ENCODE measurements at regions not wholly inside any gene's neighbourhood (a gene's known extent, or its start where the extent isn't known, plus 50 kb on each side); places are given as distances from the start of the nearest gene placed in this dataset.
A peak's percentile ranks its signal among the peaks of the same experiment; 100 is the strongest.

GRCh38 chr2:126826491-126826890, 72.2 kb upstream of the TEX51 start:
- H3K4me1 ChIP-seq: no peaks in the 10 kb centered on the region
- H3K9me3 ChIP-seq: no peaks in the 10 kb centered on the region
- WGBS, 3 donors: 92 to 100% (median 94%) methylated on average over 1 of the region's 1 CpG
- DNase-seq (no peak), ATAC-seq (no peak)
- H3K36me3 ChIP-seq (ENCODE audit: insufficient read depth in 1 of 2, low read depth in 1 of 2): no peaks in the 10 kb centered on the region
- no peaks in the 10 kb centered on the region for H3K27me3 ChIP-seq (ENCODE audit: insufficient read depth in 3 of 3, low read length in 2 of 3)
- no peak overlapping the region for H3K4me3 ChIP-seq
- intact Hi-C loops (cut with DNase I): no loop called here
- no peak for TF ChIP-seq CTCF (IDR thresholded peaks at IDR 0.05)
- H3K27ac ChIP-seq: no peak overlapping the region

- no peak overlapping the region for H3K4me3 ChIP-seq
- H3K27me3 ChIP-seq (ENCODE audit: insufficient read depth in 3 of 3, low read length in 2 of 3): no peaks in the 10 kb centered on the region
- H3K4me1 ChIP-seq: no peaks in the 10 kb centered on the region
- no peaks in the 10 kb centered on the region for H3K36me3 ChIP-seq (ENCODE audit: insufficient read depth in 1 of 2, low read depth in 1 of 2)
- no peak for TF ChIP-seq CTCF (IDR thresholded peaks at IDR 0.05)
- ATAC-seq (no peak), DNase-seq (no peak)
- no peaks in the 10 kb centered on the region for H3K9me3 ChIP-seq
- intact Hi-C loops (cut with DNase I): no loop called here
- WGBS, 3 donors: 74 to 79% (median 76%) methylated on average over 8 of the region's 8 CpGs
- no peak overlapping the region for H3K27ac ChIP-seq
Observed at GRCh38 chr2:126827371-126827770, 71.3 kb upstream of the TEX51 start.

GRCh38 chr2:126828051-126828450, 70.6 kb upstream of the TEX51 start:
- 89 to 98% (median 97%) methylated on average over 4 of the region's 4 CpGs for WGBS, 3 donors
- H3K4me1 ChIP-seq: no peaks in the 10 kb centered on the region
- intact Hi-C loops (cut with DNase I): no loop called here
- DNase-seq (no peak), ATAC-seq (no peak)
- H3K36me3 ChIP-seq (ENCODE audit: insufficient read depth in 1 of 2, low read depth in 1 of 2): no peaks in the 10 kb centered on the region
- no peaks in the 10 kb centered on the region for H3K9me3 ChIP-seq
- no peak overlapping the region for H3K4me3 ChIP-seq
- no peaks in the 10 kb centered on the region for H3K27me3 ChIP-seq (ENCODE audit: insufficient read depth in 3 of 3, low read length in 2 of 3)
- H3K27ac ChIP-seq: no peak overlapping the region
- TF ChIP-seq CTCF (IDR thresholded peaks at IDR 0.05): no peak

GRCh38 chr2:126828491-126828890, 70.2 kb upstream of the TEX51 start:
- ATAC-seq (no peak), DNase-seq (no peak)
- intact Hi-C loops (cut with DNase I): no loop called here
- Histone ChIP-seq H3K27me3 (ENCODE audit: insufficient read depth in 3 of 3, low read length in 2 of 3) (no peaks in the 10 kb centered on the region), H3K36me3 (ENCODE audit: insufficient read depth in 1 of 2, low read depth in 1 of 2) (no peaks in the 10 kb centered on the region), H3K4me3 (no peak overlapping the region), H3K4me1 (no peaks in the 10 kb centered on the region), H3K9me3 (no peaks in the 10 kb centered on the region), H3K27ac (no peak overlapping the region)
- no peak for TF ChIP-seq CTCF (IDR thresholded peaks at IDR 0.05)
- 63 to 74% (median 67%) methylated on average over 4 of the region's 4 CpGs for WGBS, 3 donors

GRCh38 chr2:126831234-126832005, 67.3 kb upstream of the TEX51 start:
- H3K27ac ChIP-seq: no peak overlapping the region
- no peak overlapping the region for H3K4me3 ChIP-seq
- intact Hi-C loops (cut with DNase I): no loop called here
- peak in 1 of 4 donors; percentile 35 for ATAC-seq
- H3K9me3 ChIP-seq: no peaks in the 10 kb centered on the region
- TF ChIP-seq CTCF (IDR thresholded peaks at IDR 0.05): no peak
- 65 to 72% (median 71%) methylated on average over 14 of the region's 14 CpGs for WGBS, 3 donors
- DNase-seq: no peak
- H3K4me1 ChIP-seq: no peaks in the 10 kb centered on the region
- no peaks in the 10 kb centered on the region for H3K27me3 ChIP-seq (ENCODE audit: insufficient read depth in 3 of 3, low read length in 2 of 3)
- no peaks in the 10 kb centered on the region for H3K36me3 ChIP-seq (ENCODE audit: insufficient read depth in 1 of 2, low read depth in 1 of 2)

Measured in psoas muscle (tissue), 7 donors.